Activated B cell treated with CpG ODN at 0.5 μM for 24 hours (primary cell): ENCODE measurements at regions not wholly inside any gene's neighbourhood (a gene's known extent, or its start where the extent isn't known, plus 50 kb on each side); places are given as distances from the start of the nearest gene placed in this dataset.

Experiments
- ATAC-seq: fragments of 200-7000 bp; cut with Tn5 transposase; one replicate; pipeline ENCODE4 v1.10.0; 2021; ENCODE audit warnings: low read depth, mild to moderate bottlenecking, moderate library complexity
- CTCF ChIA-PET: fragments of 350-600 bp; sonication (Branson Sonifier 250); formaldehyde crosslinking; loops from one replicate; lab custom pipeline; 2021; ENCODE audit warnings: antibody characterized with exemption; lab: Charles Lee
- POLR2A ChIA-PET: fragments of 350-600 bp; sonication (Branson Sonifier 250); formaldehyde crosslinking; loops from one replicate; lab custom pipeline; 2021; ENCODE audit warnings: antibody characterized with exemption; lab: Charles Lee
- DNase-seq: peaks from one replicate; pipeline ENCODE4 v3.0.0; 2022
- H3K27ac Mint-ChIP-seq: one replicate; pipeline ENCODE4 v1.8.0; 2020; ENCODE audit warnings: mixed read lengths
- H3K27me3 Mint-ChIP-seq: one replicate; pipeline ENCODE4 v1.8.0; 2021; ENCODE audit warnings: mixed read lengths
- H3K36me3 Mint-ChIP-seq: one replicate; pipeline ENCODE4 v1.8.0; 2021; ENCODE audit warnings: low read depth, mixed read lengths
- H3K4me1 Mint-ChIP-seq: one replicate; pipeline ENCODE4 v1.8.0; 2021; ENCODE audit warnings: mixed read lengths
- H3K4me3 Mint-ChIP-seq: one replicate; pipeline ENCODE4 v1.8.0; 2020; ENCODE audit warnings: mild to moderate bottlenecking, mixed read lengths
- H3K9me3 Mint-ChIP-seq: one replicate; pipeline ENCODE4 v1.8.0; 2020; ENCODE audit warnings: mixed read lengths
- CTCF ChIP-seq: fragments of 200-600 bp; IDR thresholded peaks from one replicate; pipeline ENCODE4 v1.8.0; 2022; ENCODE audit warnings: antibody characterized with exemption, mild to moderate bottlenecking
- intact Hi-C: fragments of 100-400 bp; cut with micrococcal nuclease; formaldehyde crosslinking; loops from one replicate; pipeline ENCODE4 v1.15.1; 2024

- no peaks in the 10 kb centered on the region for H3K36me3 Mint-ChIP-seq
- TF ChIP-seq CTCF = no peak
- ATAC-seq (no peak), DNase-seq (no peak)
- H3K4me1 Mint-ChIP-seq = no peaks in the 10 kb centered on the region
- intact Hi-C loops = no loop called here
- H3K4me3 Mint-ChIP-seq = no peak overlapping the region
- CTCF ChIA-PET = no interaction called here
- peaks cover 2% of the 10 kb centered on the region for H3K9me3 Mint-ChIP-seq
- H3K27me3 Mint-ChIP-seq = no peaks in the 10 kb centered on the region
- no peak overlapping the region for H3K27ac Mint-ChIP-seq
- POLR2A ChIA-PET = no interaction called here
Measured at GRCh38 chr3:166114448-166114847, 277.2 kb upstream of the BCHE start.

- H3K27ac Mint-ChIP-seq = no peak overlapping the region
- CTCF ChIA-PET = no interaction called here
- H3K27me3 Mint-ChIP-seq = no peaks in the 10 kb centered on the region
- DNase-seq = no peak
- intact Hi-C loops = no loop called here
- no peaks in the 10 kb centered on the region for H3K36me3 Mint-ChIP-seq
- H3K4me3 Mint-ChIP-seq = no peak overlapping the region
- TF ChIP-seq CTCF = no peak
- H3K9me3 Mint-ChIP-seq = peaks cover 2% of the 10 kb centered on the region
- H3K4me1 Mint-ChIP-seq = no peaks in the 10 kb centered on the region
- no peak for ATAC-seq
- POLR2A ChIA-PET = no interaction called here
Measured at GRCh38 chr3:166111562-166111961, 274.3 kb upstream of the BCHE start.

GRCh38 chr3:166110102-166110501, 272.9 kb upstream of the BCHE start:
- TF ChIP-seq CTCF = no peak
- Mint-ChIP-seq H3K27ac (no peak overlapping the region), H3K9me3 (peaks cover 2% of the 10 kb centered on the region), H3K27me3 (no peaks in the 10 kb centered on the region), H3K4me1 (no peaks in the 10 kb centered on the region), H3K4me3 (no peak overlapping the region), H3K36me3 (no peaks in the 10 kb centered on the region)
- CTCF ChIA-PET = no interaction called here
- POLR2A ChIA-PET = no interaction called here
- DNase-seq = no peak
- ATAC-seq = no peak
- intact Hi-C loops = no loop called here

- ChIA-PET POLR2A (no interaction called here), CTCF (no interaction called here)
- no peak overlapping the region for H3K4me3 Mint-ChIP-seq
Measured at GRCh38 chr3:166104938-166105337, 267.7 kb upstream of the BCHE start.

GRCh38 chr3:166100730-166101129, 263.5 kb upstream of the BCHE start:
- Mint-ChIP-seq H3K4me1 (no peaks in the 10 kb centered on the region), H3K36me3 (no peaks in the 10 kb centered on the region), H3K27me3 (no peaks in the 10 kb centered on the region), H3K4me3 (no peak overlapping the region), H3K9me3 (peaks cover 8% of the 10 kb centered on the region), H3K27ac (no peak overlapping the region)
- CTCF ChIA-PET = no interaction called here
- DNase-seq (no peak), ATAC-seq (no peak)
- intact Hi-C loops = no loop called here
- TF ChIP-seq CTCF = no peak
- POLR2A ChIA-PET = no interaction called here

More at GRCh38 chr3:166104938-166105337, 267.7 kb upstream of the BCHE start:
- Mint-ChIP-seq H3K36me3 (no peaks in the 10 kb centered on the region), H3K27me3 (no peaks in the 10 kb centered on the region), H3K4me1 (no peaks in the 10 kb centered on the region), H3K27ac (no peak overlapping the region), H3K9me3 (no peaks in the 10 kb centered on the region)
- no peak for ATAC-seq
- intact Hi-C loops = no loop called here
- TF ChIP-seq CTCF = no peak
- no peak for DNase-seq
